ENCODE measurements at regions not wholly inside any gene's neighbourhood (a gene's known extent, or its start where the extent isn't known, plus 50 kb on each side); places are given as distances from the start of the nearest gene placed in this dataset.

- no peak for DNase-seq (ENCODE audit: low read depth)
- TF ChIP-seq CTCF (IDR thresholded peaks at IDR 0.05; ENCODE audit: insufficient read depth, low read depth, low read length): no peak
- H3K4me3 ChIP-seq (ENCODE audit: low read depth, low read length): no peak overlapping the region
Measured at GRCh38 chr1:87803375-87803774, 474.7 kb downstream of the LMO4 start.

- DNase-seq (ENCODE audit: low read depth): no peak
- TF ChIP-seq CTCF (IDR thresholded peaks at IDR 0.05; ENCODE audit: insufficient read depth, low read depth, low read length): no peak
- no peak overlapping the region for H3K4me3 ChIP-seq (ENCODE audit: low read depth, low read length)
Measured at GRCh38 chr1:87804128-87804527, 475.4 kb downstream of the LMO4 start.

- DNase-seq (ENCODE audit: low read depth): peak; percentile 92
- H3K4me3 ChIP-seq (ENCODE audit: low read depth, low read length): peak overlapping the region; percentile 26
- TF ChIP-seq CTCF (IDR thresholded peaks at IDR 0.05; ENCODE audit: insufficient read depth, low read depth, low read length): no peak
Measured at GRCh38 chr1:87805666-87806378, 477.1 kb downstream of the LMO4 start.

GRCh38 chr1:87806379-87807094, 477.9 kb downstream of the LMO4 start:
- H3K4me3 ChIP-seq (ENCODE audit: low read depth, low read length): peak overlapping the region; percentile 26
- no peak for DNase-seq (ENCODE audit: low read depth)
- no peak for TF ChIP-seq CTCF (IDR thresholded peaks at IDR 0.05; ENCODE audit: insufficient read depth, low read depth, low read length)

- no peak for DNase-seq (ENCODE audit: low read depth)
- H3K4me3 ChIP-seq (ENCODE audit: low read depth, low read length): no peak overlapping the region
- no peak for TF ChIP-seq CTCF (IDR thresholded peaks at IDR 0.05; ENCODE audit: insufficient read depth, low read depth, low read length)
Measured at GRCh38 chr1:87810166-87810565, 481.5 kb downstream of the LMO4 start.

- no peak for TF ChIP-seq CTCF (IDR thresholded peaks at IDR 0.05; ENCODE audit: insufficient read depth, low read depth, low read length)
- H3K4me3 ChIP-seq (ENCODE audit: low read depth, low read length): no peak overlapping the region
- DNase-seq (ENCODE audit: low read depth): no peak
Measured at GRCh38 chr1:87812871-87813577, 484.3 kb downstream of the LMO4 start.
